Prostate gland (tissue), 2 donors: ENCODE measurements at regions not wholly inside any gene's neighbourhood (a gene's known extent, or its start where the extent isn't known, plus 50 kb on each side); places are given as distances from the start of the nearest gene placed in this dataset.
"Not testable (repeated sequence)": the region's sequence is repeated elsewhere in the genome, so short reads cannot be mapped to it uniquely, and the experiment has no call there.

ENCODE experiments used
- CTCF ChIP-seq, 4 experiments: fragments of 200-600 bp in 2 of 4; fragments of 450-650 bp in 2 of 4; sonication (generic) in 2 of 4; IDR thresholded peaks; 1 replicate in 3 of 4; 2 replicates in 1 of 4; pipeline ENCODE4 v1.5.1; 2016 to 2019; ENCODE audit warnings: antibody characterized with exemption in 4 of 4, mild to moderate bottlenecking in 2 of 4, moderate library complexity in 2 of 4
- POLR2AphosphoS5 ChIP-seq: sonication (generic); formaldehyde crosslinking; IDR thresholded peaks from one replicate; pipeline ENCODE4 v1.6.1; 2017; ENCODE audit warnings: antibody characterized with exemption

GRCh38 chr11:23652336-23652735 lies 792.1 kb upstream of the CCDC179 start:
- TF ChIP-seq CTCF (IDR thresholded peaks at IDR 0.05); POLR2AphosphoS5: not testable (repeated sequence)
